Ovary (tissue), 3 donors: ENCODE measurements at regions not wholly inside any gene's neighbourhood (a gene's known extent, or its start where the extent isn't known, plus 50 kb on each side); places are given as distances from the start of the nearest gene placed in this dataset.

Source experiments
- CTCF ChIP-seq, 3 donors: fragments of 450-650 bp in 2 of 3; fragments of 200-600 bp in 1 of 3; IDR thresholded peaks; one replicate each; pipeline versions ENCODE4 v1.5.1 to v1.8.0; 2016 to 2022; ENCODE audit warnings: antibody characterized with exemption in 3 of 3, mild to moderate bottlenecking in 1 of 3
- EP300 ChIP-seq: sonication (generic); formaldehyde crosslinking; IDR thresholded peaks from one replicate; pipeline ENCODE4 v1.6.1; 2017; ENCODE audit warnings: antibody characterized with exemption
- POLR2A ChIP-seq: fragments of 450-650 bp; IDR thresholded peaks from one replicate; pipeline ENCODE4 v1.6.1; 2017; ENCODE audit warnings: antibody characterized with exemption, mild to moderate bottlenecking, moderate library complexity
- donor health status: DM: no; HTN: no; CAD: no.

- TF ChIP-seq CTCF (IDR thresholded peaks at IDR 0.05), result no peak
- no peak for TF ChIP-seq POLR2A
- no peak for TF ChIP-seq EP300
Measured at GRCh38 chr3:173304182-173304800, 93.3 kb upstream of the NLGN1 start.
